Nucleus accumbens (tissue), 56 donors: ENCODE measurements at regions not wholly inside any gene's neighbourhood (a gene's known extent, or its start where the extent isn't known, plus 50 kb on each side); places are given as distances from the start of the nearest gene placed in this dataset.
"Not testable (repeated sequence)": the region's sequence is repeated elsewhere in the genome, so short reads cannot be mapped to it uniquely, and the experiment has no call there.

ENCODE experiments used
- DNase-seq, 56 donors: peaks; one replicate each; lab custom pipeline; 2025; lab: John Stamatoyannopoulos, UW

DNA sequence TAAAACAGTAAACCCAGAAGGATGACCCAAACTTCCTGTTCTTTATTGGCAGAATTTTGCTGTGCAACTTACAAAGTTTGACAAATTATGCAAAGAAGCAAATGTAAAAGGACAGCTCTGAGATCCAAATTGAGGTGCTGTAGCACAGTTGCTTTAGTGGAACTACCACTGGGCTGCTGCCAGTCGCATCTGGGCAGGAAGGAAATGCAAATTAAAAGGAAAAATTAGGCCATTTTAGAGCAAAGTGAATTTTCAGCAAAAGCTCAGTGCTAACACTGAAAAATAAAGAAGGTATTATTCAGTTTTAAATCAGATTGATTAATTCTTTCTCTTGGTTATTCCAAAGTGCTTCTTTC is 104.5 kb downstream of the ZMAT3 start:
- DNase-seq = peak in 15 of 56 donors; percentile 0 to 33 (median 7)

GRCh38 chr3:178966299-178967176 is 105.1 kb downstream of the ZMAT3 start:
- DNase-seq = peak in 29 of 56 donors; percentile 0 to 66 (median 6)

GRCh38 chr3:178964551-178964950 is 107.1 kb downstream of the ZMAT3 start:
- DNase-seq = no peak

GRCh38 chr3:178960918-178961317 is 110.7 kb downstream of the ZMAT3 start:
- no peak for DNase-seq

DNA sequence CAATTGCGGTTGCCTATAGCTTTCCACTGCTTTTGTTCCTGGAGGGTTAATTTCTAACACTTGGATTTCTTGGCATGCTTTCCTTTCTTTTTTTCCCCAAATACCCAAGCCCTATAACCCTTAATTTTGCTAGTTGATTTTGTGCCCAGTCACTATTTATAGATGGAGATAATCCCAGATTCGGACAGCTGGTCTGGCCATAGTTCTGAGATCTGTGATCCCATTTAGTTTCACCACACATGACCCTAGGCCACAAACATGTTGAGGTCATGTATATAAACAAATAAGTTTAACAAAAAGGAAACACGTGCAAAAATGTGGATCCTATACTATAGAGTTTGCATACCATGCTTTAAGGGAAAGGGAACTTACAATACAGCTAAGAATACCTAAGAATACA is 111.4 kb downstream of the ZMAT3 start:
- DNase-seq = no peak

- DNase-seq = no peak
Measured at GRCh38 chr3:178950676-178951075, 120.9 kb downstream of the ZMAT3 start.

DNA sequence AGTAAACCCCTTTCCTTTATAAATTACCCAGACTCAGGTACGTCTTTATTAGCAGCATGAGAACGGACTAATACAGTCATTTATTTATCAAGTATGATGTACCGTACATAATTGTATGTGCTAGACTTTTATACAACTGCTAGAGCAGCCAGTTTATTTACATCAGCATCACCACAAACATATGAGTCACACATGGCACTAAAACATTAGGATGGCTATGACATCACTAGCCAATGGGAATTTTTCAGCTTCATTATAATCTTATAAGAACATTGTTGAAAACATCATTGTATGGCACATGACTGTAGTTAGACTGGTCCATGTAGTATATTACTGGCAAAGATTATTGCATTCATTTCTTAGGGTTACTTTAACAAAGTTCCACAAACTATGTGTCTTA is 121.7 kb downstream of the ZMAT3 start:
- DNase-seq = no peak

DNA sequence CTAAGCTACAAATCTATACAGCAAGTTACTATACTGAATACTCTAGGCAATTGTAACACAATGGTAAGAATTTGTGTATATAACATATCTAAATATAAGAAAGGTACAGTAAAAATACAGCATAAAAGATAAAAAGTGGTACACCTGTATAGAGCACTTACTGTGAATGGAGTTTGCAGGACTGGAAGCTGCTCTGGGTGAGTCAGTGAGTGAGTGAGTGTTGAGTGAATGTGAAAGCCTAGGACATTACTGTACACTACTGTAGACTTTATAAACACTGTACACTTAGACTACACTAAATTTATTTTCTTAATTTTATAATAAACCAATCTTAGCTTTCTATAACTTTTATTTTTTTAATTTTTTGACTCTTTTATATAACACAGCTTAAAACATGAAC is 123.1 kb downstream of the ZMAT3 start:
- DNase-seq = no peak

DNA sequence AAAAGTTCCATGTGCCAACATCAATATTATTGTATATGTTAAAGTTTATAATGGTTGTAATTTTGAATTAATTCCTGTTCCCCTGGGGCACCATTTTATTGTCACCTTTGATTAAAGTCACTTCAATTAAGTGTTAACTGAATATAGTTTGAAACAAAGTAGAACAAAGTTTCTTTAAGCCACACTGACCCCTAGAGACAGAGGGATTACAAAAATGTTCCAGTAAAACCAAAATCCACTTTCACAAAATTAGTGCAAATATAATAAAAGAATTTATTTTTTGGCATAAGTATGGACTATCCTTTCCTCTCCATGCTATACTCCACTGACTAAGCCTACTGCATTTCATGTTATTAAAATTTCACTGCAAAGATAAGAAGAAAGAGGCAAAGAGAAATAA is 123.9 kb downstream of the ZMAT3 start:
- DNase-seq = no peak

- not testable (repeated sequence) for DNase-seq
Measured at GRCh38 chr3:178942261-178942660, 129.3 kb downstream of the ZMAT3 start.

GRCh38 chr3:178930116-178930515 is 141.5 kb downstream of the ZMAT3 start:
- no peak for DNase-seq

DNA sequence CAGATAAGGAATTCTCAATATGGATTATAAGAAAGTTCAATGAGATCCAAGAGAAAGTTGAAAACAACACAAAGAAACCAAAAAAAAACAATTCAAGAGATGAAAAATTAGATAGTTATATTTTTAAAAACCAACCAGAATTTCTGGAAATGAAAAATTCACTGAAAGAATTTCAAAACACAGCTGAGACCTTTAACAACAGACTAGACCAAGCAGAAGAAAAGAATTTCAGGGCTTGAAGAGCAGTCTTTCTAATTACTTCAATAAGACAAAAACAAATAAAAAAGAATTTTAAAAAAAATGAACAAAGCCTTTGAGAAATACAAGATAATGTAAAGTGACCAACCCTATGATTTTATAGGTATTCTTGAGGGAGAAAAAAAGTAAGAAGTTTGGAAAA is 155.4 kb downstream of the ZMAT3 start:
- DNase-seq = no peak

GRCh38 chr3:178915365-178915764 is 156.2 kb downstream of the ZMAT3 start:
- no peak for DNase-seq

- no peak for DNase-seq
Measured at GRCh38 chr3:178907081-178907480, 164.5 kb downstream of the ZMAT3 start.

- DNase-seq = no peak
Measured at GRCh38 chr3:178901204-178901603, 170.4 kb downstream of the ZMAT3 start.

DNA sequence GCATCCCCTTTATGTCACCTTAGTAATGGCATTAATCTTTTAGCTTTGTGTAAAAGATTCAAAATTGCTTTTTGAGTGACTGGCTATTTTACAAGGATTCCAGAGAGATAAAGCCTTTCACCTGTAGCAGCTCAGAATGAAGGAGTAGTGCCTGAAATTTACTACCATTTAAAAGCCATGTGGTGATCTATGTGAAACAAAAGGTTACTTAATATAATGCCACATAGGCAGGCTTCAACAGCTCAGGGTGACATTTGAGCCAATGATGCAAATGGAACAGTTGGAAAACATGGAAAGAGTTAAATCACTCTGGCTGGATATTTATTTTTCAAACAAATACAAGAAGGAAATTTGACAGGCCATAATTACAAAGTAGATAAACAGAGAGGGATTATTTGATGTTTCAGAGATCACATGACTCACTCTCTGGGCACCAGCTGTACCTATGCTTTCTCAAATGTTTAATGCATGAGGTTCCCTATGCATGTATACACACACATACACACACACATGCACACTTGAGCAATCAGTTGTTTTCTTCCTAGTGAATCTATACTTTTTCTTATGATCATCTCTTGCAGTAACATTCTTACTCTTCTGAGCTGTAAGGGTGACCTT is 171.5 kb downstream of the ZMAT3 start:
- DNase-seq = no peak

GRCh38 chr3:178895178-178895789 is 176.3 kb downstream of the ZMAT3 start:
- no peak for DNase-seq
